Duodenal mucosa (tissue), 2 donors: ENCODE measurements at regions not wholly inside any gene's neighbourhood (a gene's known extent, or its start where the extent isn't known, plus 50 kb on each side); places are given as distances from the start of the nearest gene placed in this dataset.

Experiments
- H3K27ac ChIP-seq: one replicate; pipeline ENCODE4 v1.7.0; 2013; ENCODE audit warnings: low read depth, low read length
- H3K27me3 ChIP-seq, 2 donors: one replicate each; pipeline ENCODE4 v1.7.0; 2013; ENCODE audit warnings: low read length in 2 of 2, control low read depth in 1 of 2; ENCODE audit not compliant: insufficient read depth in 2 of 2, control insufficient read depth in 1 of 2
- H3K36me3 ChIP-seq, 2 donors: one replicate each; pipeline ENCODE4 v1.7.0; 2013; ENCODE audit warnings: low read length in 2 of 2, control low read depth in 1 of 2; ENCODE audit not compliant: insufficient read depth in 2 of 2, control insufficient read depth in 1 of 2
- H3K4me1 ChIP-seq, 2 donors: one replicate each; pipeline ENCODE4 v1.7.0; 2013; ENCODE audit warnings: low read length in 2 of 2, control low read depth in 1 of 2; ENCODE audit not compliant: insufficient read depth in 2 of 2, control insufficient read depth in 1 of 2
- H3K4me3 ChIP-seq, 2 donors: one replicate each; pipeline ENCODE4 v1.7.0; 2013; ENCODE audit warnings: low read length in 2 of 2, low read depth in 1 of 2
- H3K9ac ChIP-seq, 2 donors: one replicate each; pipeline ENCODE4 v1.7.0; 2013; ENCODE audit warnings: low read length in 2 of 2, low read depth in 1 of 2
- H3K9me3 ChIP-seq, 2 donors: one replicate each; pipeline ENCODE4 v1.7.0; 2013; ENCODE audit warnings: low read length in 2 of 2, control low read depth in 1 of 2; ENCODE audit not compliant: control insufficient read depth in 1 of 2

GRCh38 chr6:20326422-20326728 lies 75.3 kb upstream of the E2F3 start:
- Histone ChIP-seq H3K9me3 (no peaks in the 10 kb centered on the region), H3K36me3 (no peaks in the 10 kb centered on the region), H3K27me3 (peaks cover 0 to 6% of the 10 kb centered on the region in 2 donors), H3K4me3 (no peak overlapping the region), H3K9ac (no peak overlapping the region), H3K4me1 (no peaks in the 10 kb centered on the region), H3K27ac (no peak overlapping the region)

DNA sequence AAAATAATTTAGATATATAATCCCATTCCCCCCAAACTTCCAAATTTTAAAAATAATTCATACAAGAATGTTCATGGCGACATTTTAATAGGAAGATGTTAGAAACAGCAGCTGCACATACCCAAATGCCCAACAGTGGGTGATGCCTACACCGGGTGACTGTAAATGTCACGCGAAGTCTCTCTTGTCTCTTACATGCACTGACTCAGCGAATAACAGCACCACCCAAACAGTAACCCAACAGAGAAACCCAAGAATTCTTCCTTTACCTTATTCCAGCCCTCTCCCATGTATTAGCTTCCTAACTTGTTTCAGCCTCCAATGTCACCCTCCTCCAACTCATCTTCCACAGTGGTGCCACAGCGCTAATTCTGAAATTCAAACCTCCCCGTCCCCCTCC lies 74.5 kb upstream of the E2F3 start:
- no peaks in the 10 kb centered on the region for H3K36me3 ChIP-seq
- no peaks in the 10 kb centered on the region for H3K9me3 ChIP-seq
- peaks cover 0 to 6% of the 10 kb centered on the region in 2 donors for H3K27me3 ChIP-seq
- H3K27ac ChIP-seq: no peak overlapping the region
- no peaks in the 10 kb centered on the region for H3K4me1 ChIP-seq
- H3K9ac ChIP-seq: no peak overlapping the region
- no peak overlapping the region for H3K4me3 ChIP-seq

DNA sequence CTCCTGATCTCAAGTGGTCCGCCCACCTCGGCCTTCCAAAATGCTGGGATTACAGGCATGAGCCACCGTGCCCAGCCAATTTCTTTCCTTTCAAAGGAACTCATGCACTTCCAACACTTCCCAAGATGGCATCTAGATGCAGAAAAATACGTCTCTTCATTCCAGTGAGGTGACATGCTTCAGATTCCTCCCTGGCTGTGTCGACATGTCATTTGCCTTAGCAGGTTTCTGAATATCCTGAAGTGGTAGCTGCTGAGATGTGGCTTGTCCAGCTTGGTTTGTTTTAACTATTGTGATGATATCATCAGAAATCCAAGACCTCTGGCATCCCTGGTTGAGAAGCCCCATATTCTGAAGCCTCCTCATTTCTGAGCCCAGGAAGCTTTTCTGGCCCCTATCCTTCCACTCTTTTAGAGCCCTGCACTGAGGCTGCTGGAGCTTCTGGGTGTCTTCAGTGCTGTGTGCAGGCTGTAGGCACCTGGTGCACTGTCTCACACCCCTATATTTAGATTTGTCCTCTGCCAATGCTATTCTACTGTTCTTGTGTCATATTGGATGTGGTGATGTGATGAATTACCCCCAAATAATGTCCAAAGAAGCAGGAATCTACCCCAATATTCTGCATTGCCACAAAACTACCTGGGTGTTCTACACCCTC lies 73.3 kb upstream of the E2F3 start:
- Histone ChIP-seq H3K36me3 (no peaks in the 10 kb centered on the region), H3K9ac (no peak overlapping the region), H3K4me1 (no peaks in the 10 kb centered on the region), H3K4me3 (no peak overlapping the region), H3K27me3 (peaks cover 0 to 6% of the 10 kb centered on the region in 2 donors), H3K27ac (no peak overlapping the region), H3K9me3 (no peaks in the 10 kb centered on the region)

DNA sequence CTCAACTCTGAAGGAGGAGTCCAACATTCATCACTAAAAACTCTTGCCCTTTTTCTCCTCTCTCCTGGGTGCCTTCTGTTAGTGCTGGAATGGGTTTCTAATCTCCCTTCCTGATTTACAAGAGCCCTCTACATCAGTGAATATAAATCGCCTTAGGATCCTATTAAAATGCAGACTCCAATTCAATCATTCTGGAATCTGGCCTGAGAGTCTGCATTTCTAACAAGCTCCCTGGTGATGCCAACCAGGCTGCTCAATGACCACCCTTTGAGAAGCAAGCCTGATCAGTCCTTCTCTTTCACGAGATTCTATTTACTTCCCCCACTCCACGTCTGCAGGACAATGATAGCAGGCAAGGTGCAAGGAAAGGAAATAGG lies 72.8 kb upstream of the E2F3 start:
- Histone ChIP-seq H3K27me3 (peaks cover 0 to 6% of the 10 kb centered on the region in 2 donors), H3K9me3 (no peaks in the 10 kb centered on the region), H3K9ac (no peak overlapping the region), H3K4me1 (no peaks in the 10 kb centered on the region), H3K27ac (no peak overlapping the region), H3K36me3 (no peaks in the 10 kb centered on the region), H3K4me3 (no peak overlapping the region)

GRCh38 chr6:20331042-20331441 lies 70.6 kb upstream of the E2F3 start:
- no peak overlapping the region for H3K4me3 ChIP-seq
- no peak overlapping the region for H3K9ac ChIP-seq
- H3K4me1 ChIP-seq: peaks cover under 1 to 6% of the 10 kb centered on the region in 2 donors
- H3K27me3 ChIP-seq: peaks cover 0 to 6% of the 10 kb centered on the region in 2 donors
- no peak overlapping the region for H3K27ac ChIP-seq
- H3K9me3 ChIP-seq: no peaks in the 10 kb centered on the region
- H3K36me3 ChIP-seq: no peaks in the 10 kb centered on the region

- H3K27ac ChIP-seq: no peak overlapping the region
- no peaks in the 10 kb centered on the region for H3K36me3 ChIP-seq
- no peak overlapping the region for H3K9ac ChIP-seq
- H3K27me3 ChIP-seq: peaks cover 0 to 6% of the 10 kb centered on the region in 2 donors
- no peak overlapping the region for H3K4me3 ChIP-seq
- H3K9me3 ChIP-seq: no peaks in the 10 kb centered on the region
- H3K4me1 ChIP-seq: peaks cover 5 to 11% of the 10 kb centered on the region in 2 donors
Observed at GRCh38 chr6:20331625-20332024, 70.1 kb upstream of the E2F3 start.

GRCh38 chr6:20332441-20333006 lies 69.2 kb upstream of the E2F3 start:
- peaks cover 5 to 11% of the 10 kb centered on the region in 2 donors for H3K4me1 ChIP-seq
- H3K36me3 ChIP-seq: no peaks in the 10 kb centered on the region
- H3K4me3 ChIP-seq: no peak overlapping the region
- H3K27ac ChIP-seq: no peak overlapping the region
- peaks cover 0 to 6% of the 10 kb centered on the region in 2 donors for H3K27me3 ChIP-seq
- no peak overlapping the region for H3K9ac ChIP-seq
- no peaks in the 10 kb centered on the region for H3K9me3 ChIP-seq

GRCh38 chr6:20333721-20334269 lies 67.9 kb upstream of the E2F3 start:
- no peak overlapping the region for H3K4me3 ChIP-seq
- H3K27ac ChIP-seq: no peak overlapping the region
- no peaks in the 10 kb centered on the region for H3K36me3 ChIP-seq
- H3K9me3 ChIP-seq: no peaks in the 10 kb centered on the region
- H3K27me3 ChIP-seq: peaks cover 0 to 6% of the 10 kb centered on the region in 2 donors
- H3K4me1 ChIP-seq: peaks cover 5 to 11% of the 10 kb centered on the region in 2 donors
- H3K9ac ChIP-seq: no peak overlapping the region

DNA sequence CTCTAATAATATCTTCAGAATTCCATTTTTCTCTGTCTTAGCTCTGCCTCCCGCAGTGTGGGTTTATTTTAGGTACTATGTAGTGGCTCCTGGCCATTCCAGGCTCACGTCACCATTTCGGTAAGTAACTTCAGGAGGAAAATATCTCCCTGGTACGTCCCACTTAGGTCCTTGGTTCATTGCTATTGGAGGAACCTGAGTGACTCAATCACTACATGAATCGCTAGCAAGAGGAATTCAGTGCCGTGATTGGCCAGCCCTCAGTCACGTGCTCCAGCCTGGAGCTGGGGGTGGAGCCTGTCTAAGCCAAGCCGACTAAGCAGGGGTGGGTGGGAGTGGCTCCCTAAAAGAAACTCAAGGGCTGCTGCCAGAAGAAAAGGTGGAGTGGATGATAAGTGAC lies 67.3 kb upstream of the E2F3 start:
- H3K9ac ChIP-seq: no peak overlapping the region
- no peak overlapping the region for H3K27ac ChIP-seq
- peaks cover 5 to 11% of the 10 kb centered on the region in 2 donors for H3K4me1 ChIP-seq
- H3K36me3 ChIP-seq: no peaks in the 10 kb centered on the region
- H3K27me3 ChIP-seq: peaks cover 0 to 3% of the 10 kb centered on the region in 2 donors
- no peak overlapping the region for H3K4me3 ChIP-seq
- no peaks in the 10 kb centered on the region for H3K9me3 ChIP-seq

GRCh38 chr6:20334962-20335361 lies 66.7 kb upstream of the E2F3 start:
- no peak overlapping the region for H3K4me3 ChIP-seq
- peaks cover 5 to 11% of the 10 kb centered on the region in 2 donors for H3K4me1 ChIP-seq
- no peak overlapping the region for H3K27ac ChIP-seq
- no peaks in the 10 kb centered on the region for H3K36me3 ChIP-seq
- no peaks in the 10 kb centered on the region for H3K27me3 ChIP-seq
- no peaks in the 10 kb centered on the region for H3K9me3 ChIP-seq
- no peak overlapping the region for H3K9ac ChIP-seq
